Activated CD4-positive, alpha-beta memory T cell treated with anti-CD3 and anti-CD28 coated beads, Interleukin-2, amount 10 ng/mL, durations not matched to agents 7 days and 5 days (primary cell): ENCODE measurements at regions not wholly inside any gene's neighbourhood (a gene's known extent, or its start where the extent isn't known, plus 50 kb on each side); places are given as distances from the start of the nearest gene placed in this dataset.
"Not testable (repeated sequence)": the region's sequence is repeated elsewhere in the genome, so short reads cannot be mapped to it uniquely, and the experiment has no call there.

Source experiments
- CTCF ChIA-PET: fragments of 350-600 bp; sonication (Branson Sonifier 250); formaldehyde crosslinking; loops from one replicate; lab custom pipeline; 2021; ENCODE audit warnings: antibody characterized with exemption, inconsistent platforms; lab: Charles Lee
- POLR2A ChIA-PET: fragments of 350-600 bp; sonication (Branson Sonifier 250); formaldehyde crosslinking; loops from one replicate; lab custom pipeline; 2021; ENCODE audit warnings: antibody characterized with exemption; lab: Charles Lee
- DNase-seq: peaks from one replicate; pipeline ENCODE4 v3.0.0-alpha.2; 2020
- H3K27ac Mint-ChIP-seq: one replicate; pipeline ENCODE4 v1.8.0; 2021; ENCODE audit warnings: mild to moderate bottlenecking, mixed read lengths
- H3K27me3 Mint-ChIP-seq: one replicate; pipeline ENCODE4 v1.8.0; 2021; ENCODE audit warnings: mixed read lengths
- H3K36me3 Mint-ChIP-seq: one replicate; pipeline ENCODE4 v1.8.0; 2021; ENCODE audit warnings: low read depth, mixed read lengths
- H3K4me1 Mint-ChIP-seq: one replicate; pipeline ENCODE4 v1.8.0; 2021; ENCODE audit warnings: mixed read lengths
- H3K4me3 Mint-ChIP-seq: one replicate; pipeline ENCODE4 v1.8.0; 2021; ENCODE audit warnings: mild to moderate bottlenecking, mixed read lengths
- H3K9me3 Mint-ChIP-seq: one replicate; pipeline ENCODE4 v1.8.0; 2021; ENCODE audit warnings: mixed read lengths

GRCh38 chr6:141470810-141471209 lies 661.9 kb upstream of the GJE1 start:
- POLR2A ChIA-PET: interaction anchor here (3.0 kb wide), 1 partner anchor 13 kb away, joined by 10 read pairs; no protein-coding TSS in a partner anchor

GRCh38 chr6:141467881-141468280 lies 664.8 kb upstream of the GJE1 start:
- POLR2A ChIA-PET: interaction anchor here (1.1 kb wide), 1 partner anchor 15 kb away, joined by 3 read pairs; no protein-coding TSS in a partner anchor

More at GRCh38 chr6:141470810-141471209, 661.9 kb upstream of the GJE1 start:
- Mint-ChIP-seq H3K9me3 (peaks cover 2% of the 10 kb centered on the region), H3K4me1 (peaks cover 6% of the 10 kb centered on the region), H3K27me3 (no peaks in the 10 kb centered on the region), H3K4me3 (no peak overlapping the region), H3K36me3 (peaks cover 7% of the 10 kb centered on the region), H3K27ac (no peak overlapping the region)
- CTCF ChIA-PET: no interaction called here
- no peak for DNase-seq

DNA sequence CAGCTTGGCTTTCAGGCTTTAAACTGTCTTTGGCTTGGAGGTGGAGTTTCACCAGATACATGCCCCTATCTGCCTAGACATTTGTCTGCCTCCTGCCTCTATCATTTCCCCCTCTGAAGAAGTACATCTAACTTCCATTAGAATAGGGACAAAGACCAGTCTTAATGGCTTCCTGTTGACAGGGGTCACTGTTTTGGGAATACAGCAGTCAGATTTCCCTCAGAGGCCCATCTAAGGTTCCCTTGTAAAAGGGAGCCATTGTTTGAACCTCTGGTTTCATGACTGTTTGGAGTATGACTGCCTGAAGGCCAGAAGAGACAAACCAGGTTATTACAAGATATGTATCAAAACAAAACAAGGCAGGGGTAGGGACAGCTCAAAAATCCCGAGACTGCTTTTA lies 665.7 kb upstream of the GJE1 start:
- H3K9me3 Mint-ChIP-seq: no peaks in the 10 kb centered on the region
- H3K36me3 Mint-ChIP-seq: peaks cover 3% of the 10 kb centered on the region
- no peak overlapping the region for H3K27ac Mint-ChIP-seq
- H3K4me3 Mint-ChIP-seq: no peak overlapping the region
- peaks cover 14% of the 10 kb centered on the region for H3K4me1 Mint-ChIP-seq
- POLR2A ChIA-PET: no interaction called here
- CTCF ChIA-PET: no interaction called here
- DNase-seq: no peak
- no peaks in the 10 kb centered on the region for H3K27me3 Mint-ChIP-seq

More at GRCh38 chr6:141467881-141468280, 664.8 kb upstream of the GJE1 start:
- Mint-ChIP-seq H3K4me1 (peaks cover 14% of the 10 kb centered on the region), H3K4me3 (no peak overlapping the region), H3K27ac (no peak overlapping the region), H3K27me3 (no peaks in the 10 kb centered on the region), H3K9me3 (no peaks in the 10 kb centered on the region), H3K36me3 (peaks cover 3% of the 10 kb centered on the region)
- CTCF ChIA-PET: no interaction called here
- DNase-seq: no peak

- ChIA-PET POLR2A (no interaction called here), CTCF (no interaction called here)
- no peak overlapping the region for H3K27ac Mint-ChIP-seq
- H3K27me3 Mint-ChIP-seq: no peaks in the 10 kb centered on the region
- H3K9me3 Mint-ChIP-seq: no peaks in the 10 kb centered on the region
- no peaks in the 10 kb centered on the region for H3K36me3 Mint-ChIP-seq
- H3K4me3 Mint-ChIP-seq: no peak overlapping the region
- DNase-seq: no peak
- peaks cover 8% of the 10 kb centered on the region for H3K4me1 Mint-ChIP-seq
Measured at GRCh38 chr6:141464896-141465295, 667.8 kb upstream of the GJE1 start.

GRCh38 chr6:141464490-141464889 lies 668.2 kb upstream of the GJE1 start:
- Mint-ChIP-seq H3K9me3 (no peaks in the 10 kb centered on the region), H3K4me1 (peaks cover 8% of the 10 kb centered on the region), H3K36me3 (no peaks in the 10 kb centered on the region), H3K4me3 (no peak overlapping the region), H3K27ac (no peak overlapping the region), H3K27me3 (no peaks in the 10 kb centered on the region)
- DNase-seq: no peak
- POLR2A ChIA-PET: no interaction called here
- CTCF ChIA-PET: interaction anchor here (1.1 kb wide), 1 partner anchor 741 kb away, joined by 3 read pairs; no protein-coding TSS in a partner anchor

GRCh38 chr6:141463237-141463977 lies 669.3 kb upstream of the GJE1 start:
- no peak for DNase-seq
- H3K27ac Mint-ChIP-seq: no peak overlapping the region
- no peaks in the 10 kb centered on the region for H3K27me3 Mint-ChIP-seq
- no peaks in the 10 kb centered on the region for H3K36me3 Mint-ChIP-seq
- CTCF ChIA-PET: interaction anchor here (1.1 kb wide), 1 partner anchor 742 kb away, joined by 3 read pairs; no protein-coding TSS in a partner anchor
- POLR2A ChIA-PET: no interaction called here
- H3K4me1 Mint-ChIP-seq: peaks cover 8% of the 10 kb centered on the region
- no peaks in the 10 kb centered on the region for H3K9me3 Mint-ChIP-seq
- H3K4me3 Mint-ChIP-seq: no peak overlapping the region

DNA sequence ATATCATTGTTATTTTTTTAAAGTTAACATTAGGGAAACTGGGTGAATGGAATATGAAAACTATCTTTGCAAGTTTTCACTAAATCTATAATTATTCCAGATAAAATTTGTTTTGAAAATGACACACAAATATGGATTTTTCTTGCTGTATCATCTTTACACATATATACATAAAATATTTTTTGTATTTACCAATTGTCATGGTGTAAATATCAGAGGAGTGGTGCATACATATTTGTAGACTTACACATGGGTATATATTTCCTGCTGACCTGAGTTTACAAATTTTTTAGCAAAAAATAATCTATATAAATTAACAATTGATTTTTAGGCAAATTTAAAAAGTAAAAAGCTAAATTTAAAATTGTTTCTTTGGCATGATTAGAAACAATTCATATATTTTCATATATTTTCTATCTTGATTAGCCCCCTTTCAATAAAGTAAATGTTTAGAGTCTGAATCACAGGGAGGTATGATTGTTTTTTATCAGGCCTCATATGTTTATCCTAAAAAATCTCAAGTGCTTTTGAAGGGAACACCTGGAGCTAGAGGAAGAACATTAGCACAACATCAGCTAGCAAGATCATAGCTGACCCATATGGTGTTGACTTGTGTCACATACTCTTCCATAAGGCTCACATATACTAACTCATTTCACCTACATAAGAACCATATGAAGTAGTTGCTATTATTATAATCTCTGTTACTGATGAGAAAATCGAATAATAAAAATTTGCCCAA lies 671.8 kb upstream of the GJE1 start:
- Mint-ChIP-seq H3K27ac (no peak overlapping the region), H3K36me3 (no peaks in the 10 kb centered on the region), H3K27me3 (no peaks in the 10 kb centered on the region), H3K4me1 (peaks cover 8% of the 10 kb centered on the region), H3K9me3 (no peaks in the 10 kb centered on the region), H3K4me3 (no peak overlapping the region)
- CTCF ChIA-PET: no interaction called here
- POLR2A ChIA-PET: no interaction called here
- no peak for DNase-seq

DNA sequence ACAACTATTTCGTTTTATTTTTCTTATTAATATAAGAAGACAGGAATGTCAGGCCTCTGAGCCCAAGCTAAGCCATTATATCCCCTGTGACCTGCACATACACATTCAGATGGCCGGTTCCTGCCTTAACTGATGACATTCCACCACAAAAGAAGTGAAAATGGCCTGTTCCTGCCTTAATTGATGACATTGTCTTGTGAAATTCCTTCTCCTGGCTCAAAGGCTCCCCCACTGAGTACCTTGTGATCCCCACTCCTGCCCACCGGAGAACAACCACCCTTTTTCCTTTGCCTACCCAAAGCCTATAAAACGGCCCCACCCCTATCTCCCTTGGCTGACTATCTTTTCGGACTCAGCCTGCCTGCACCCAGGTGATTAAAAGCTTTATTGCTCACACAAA lies 672.5 kb upstream of the GJE1 start:
- H3K27ac Mint-ChIP-seq, POLR2A ChIA-PET, CTCF ChIA-PET, H3K4me3 Mint-ChIP-seq, H3K27me3 Mint-ChIP-seq, H3K36me3 Mint-ChIP-seq, H3K9me3 Mint-ChIP-seq, H3K4me1 Mint-ChIP-seq, DNase-seq: not testable (repeated sequence)

DNA sequence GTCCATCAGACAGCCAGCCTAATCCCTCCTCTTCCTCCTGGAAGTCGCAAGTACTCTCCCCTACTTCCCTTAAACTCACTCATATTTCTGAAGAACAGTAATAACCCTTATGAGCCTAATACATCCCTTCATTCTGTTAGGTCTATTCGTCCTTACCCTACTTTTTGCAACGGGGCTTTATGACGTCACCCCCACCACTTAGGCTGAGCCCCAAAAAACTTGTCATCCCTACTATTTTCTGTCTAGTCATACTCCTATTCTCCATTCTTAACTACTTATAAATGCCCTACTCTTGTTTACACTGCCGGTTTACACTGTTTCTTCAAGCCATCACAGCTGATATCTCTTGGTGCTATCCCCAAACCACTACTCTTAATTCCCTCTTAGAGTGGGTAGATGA lies 674.7 kb upstream of the GJE1 start:
- H3K9me3 Mint-ChIP-seq, H3K36me3 Mint-ChIP-seq, H3K4me1 Mint-ChIP-seq, H3K27me3 Mint-ChIP-seq, DNase-seq, CTCF ChIA-PET, H3K27ac Mint-ChIP-seq, H3K4me3 Mint-ChIP-seq, POLR2A ChIA-PET: not testable (repeated sequence)

GRCh38 chr6:141452354-141452686 lies 680.4 kb upstream of the GJE1 start:
- H3K4me1 Mint-ChIP-seq: no peaks in the 10 kb centered on the region
- ChIA-PET POLR2A (no interaction called here), CTCF (no interaction called here)
- no peak overlapping the region for H3K27ac Mint-ChIP-seq
- H3K4me3 Mint-ChIP-seq: no peak overlapping the region
- DNase-seq: no peak
- no peaks in the 10 kb centered on the region for H3K36me3 Mint-ChIP-seq
- no peaks in the 10 kb centered on the region for H3K9me3 Mint-ChIP-seq
- H3K27me3 Mint-ChIP-seq: no peaks in the 10 kb centered on the region

GRCh38 chr6:141451511-141452353 lies 681.0 kb upstream of the GJE1 start:
- Mint-ChIP-seq H3K27me3 (no peaks in the 10 kb centered on the region), H3K9me3 (no peaks in the 10 kb centered on the region), H3K36me3 (no peaks in the 10 kb centered on the region), H3K27ac (no peak overlapping the region), H3K4me1 (no peaks in the 10 kb centered on the region), H3K4me3 (no peak overlapping the region)
- CTCF ChIA-PET: no interaction called here
- POLR2A ChIA-PET: no interaction called here
- DNase-seq: no peak

DNA sequence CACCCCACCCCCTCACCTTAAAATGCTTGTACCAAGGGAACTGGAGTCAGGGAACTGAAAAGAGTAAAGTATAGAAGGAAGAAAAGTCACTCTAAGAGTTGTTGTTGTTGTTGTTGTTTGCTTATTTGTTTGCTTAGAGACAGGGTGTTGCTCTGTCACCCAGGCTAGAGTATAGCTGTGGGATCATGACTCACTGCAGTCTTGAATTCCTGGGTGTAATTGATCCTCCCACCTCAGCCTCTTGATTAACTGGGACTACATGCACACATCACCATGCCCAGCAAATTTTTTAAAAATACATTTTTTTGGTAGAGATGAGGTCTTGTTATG lies 681.6 kb upstream of the GJE1 start:
- POLR2A ChIA-PET: no interaction called here
- CTCF ChIA-PET: no interaction called here
- peaks cover 1% of the 10 kb centered on the region for H3K27me3 Mint-ChIP-seq
- H3K9me3 Mint-ChIP-seq: no peaks in the 10 kb centered on the region
- DNase-seq: no peak
- H3K4me3 Mint-ChIP-seq: no peak overlapping the region
- no peaks in the 10 kb centered on the region for H3K4me1 Mint-ChIP-seq
- no peaks in the 10 kb centered on the region for H3K36me3 Mint-ChIP-seq
- H3K27ac Mint-ChIP-seq: no peak overlapping the region

DNA sequence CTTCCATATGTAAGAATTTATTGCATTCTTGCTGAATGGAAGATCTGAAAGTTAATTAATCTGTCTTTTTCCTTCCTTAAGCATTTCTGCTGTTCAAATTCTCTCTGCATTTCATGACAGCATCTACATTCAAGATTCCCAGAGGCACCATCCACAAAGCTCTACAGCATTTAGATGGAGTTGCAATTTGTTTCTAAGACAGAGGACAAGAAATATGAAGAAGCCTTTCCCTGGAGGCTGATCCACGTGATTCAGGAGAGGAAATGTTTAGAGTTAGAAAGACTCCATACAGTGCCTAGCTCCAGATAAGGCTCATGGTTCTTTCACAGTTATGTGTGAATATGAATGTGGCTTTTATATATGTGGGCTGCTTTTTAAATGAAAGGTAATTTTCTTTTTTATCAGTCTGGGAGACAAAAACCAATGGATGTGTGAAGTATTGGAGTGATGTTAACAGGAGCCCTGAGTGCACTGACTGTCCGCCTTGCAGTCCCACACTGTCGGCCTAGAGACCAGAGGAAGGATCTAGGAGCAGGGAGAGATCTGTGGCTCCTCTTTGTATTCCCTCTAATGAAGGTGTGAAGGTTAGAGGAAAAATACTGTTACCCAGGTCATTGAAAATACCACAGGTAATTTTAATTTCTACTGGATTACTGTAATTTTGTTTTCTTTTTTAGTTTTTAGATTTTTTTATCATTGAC lies 686.6 kb upstream of the GJE1 start:
- Mint-ChIP-seq H3K36me3 (no peaks in the 10 kb centered on the region), H3K27me3 (peaks cover 4% of the 10 kb centered on the region), H3K27ac (no peak overlapping the region), H3K4me1 (no peaks in the 10 kb centered on the region), H3K9me3 (no peaks in the 10 kb centered on the region), H3K4me3 (no peak overlapping the region)
- CTCF ChIA-PET: no interaction called here
- POLR2A ChIA-PET: no interaction called here
- DNase-seq: no peak
